Prostate gland (tissue), 2 donors: ENCODE measurements at regions not wholly inside any gene's neighbourhood (a gene's known extent, or its start where the extent isn't known, plus 50 kb on each side); places are given as distances from the start of the nearest gene placed in this dataset.

Experiments
- CTCF ChIP-seq, 4 experiments: fragments of 200-600 bp in 2 of 4; fragments of 450-650 bp in 2 of 4; sonication (generic) in 2 of 4; IDR thresholded peaks; 1 replicate in 3 of 4; 2 replicates in 1 of 4; pipeline ENCODE4 v1.5.1; 2016 to 2019; ENCODE audit warnings: antibody characterized with exemption in 4 of 4, mild to moderate bottlenecking in 2 of 4, moderate library complexity in 2 of 4
- POLR2A ChIP-seq: fragments of 450-650 bp; IDR thresholded peaks from one replicate; pipeline ENCODE4 v1.6.1; 2016; ENCODE audit warnings: antibody characterized with exemption, mild to moderate bottlenecking

GRCh38 chr1:221477252-221477651, 264.6 kb downstream of the DUSP10 start:
- TF ChIP-seq POLR2A (no peak), CTCF (IDR thresholded peaks at IDR 0.05) (no peak)
